ENCODE measurements at regions not wholly inside any gene's neighbourhood (a gene's known extent, or its start where the extent isn't known, plus 50 kb on each side); places are given as distances from the start of the nearest gene placed in this dataset.

DNA sequence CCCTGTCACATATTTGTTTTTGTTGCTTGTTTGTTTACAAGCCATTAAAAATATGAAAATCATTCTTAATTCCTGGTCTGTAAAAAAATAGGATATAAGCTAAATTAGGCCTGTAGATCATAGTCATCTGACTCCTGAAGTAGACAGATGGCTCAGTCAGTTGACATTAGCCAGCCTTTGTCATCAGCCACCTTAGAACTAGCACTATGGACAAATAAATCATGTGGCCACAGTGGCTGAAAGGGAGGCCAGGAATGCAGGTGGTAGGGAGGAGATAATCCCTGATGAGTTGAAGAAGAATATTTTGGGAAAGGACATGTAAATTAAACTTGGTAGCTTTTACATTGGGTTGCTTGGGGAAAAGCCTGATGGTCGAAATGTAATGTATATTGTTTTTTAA lies 1544.9 kb downstream of the SI start:
- TF ChIP-seq CTCF (IDR thresholded peaks at IDR 0.05), result no peak
- no peak for TF ChIP-seq EZH2 (IDR thresholded peaks at IDR 0.05; ENCODE audit: borderline replicate concordance, insufficient read depth, low read depth, low read length, poor library complexity, severe bottlenecking)

Measured in B cell (primary cell).